SJSA1 (cell line): ENCODE measurements at regions not wholly inside any gene's neighbourhood (a gene's known extent, or its start where the extent isn't known, plus 50 kb on each side); places are given as distances from the start of the nearest gene placed in this dataset.
"Not testable (repeated sequence)": the region's sequence is repeated elsewhere in the genome, so short reads cannot be mapped to it uniquely, and the experiment has no call there.

Source experiments
- DNase-seq, 2 experiments: peaks; one replicate each; pipeline ENCODE4 v3.0.0-alpha.2; 2015 to 2020; ENCODE audit warnings: low spot score in 2 of 2, low read depth in 1 of 2
- H3K27ac ChIP-seq: fragments of 250-450 bp; sonication (Bioruptor Pico); 2 replicates; pipeline ENCODE4 v1.5.1; 2020; ENCODE audit warnings: mild to moderate bottlenecking, moderate library complexity
- H3K27me3 ChIP-seq: fragments of 250-450 bp; sonication (Bioruptor Pico); replicated peaks from 2 replicates; pipeline ENCODE4 v1.5.1; 2020; ENCODE audit warnings: mild to moderate bottlenecking, moderate library complexity
- H3K36me3 ChIP-seq: fragments of 250-450 bp; sonication (Bioruptor Pico); 2 replicates; pipeline ENCODE4 v1.5.1; 2020; ENCODE audit warnings: mild to moderate bottlenecking
- H3K4me1 ChIP-seq: fragments of 250-450 bp; sonication (Bioruptor Pico); replicated peaks from 2 replicates; pipeline ENCODE4 v1.6.1; 2021; ENCODE audit warnings: mild to moderate bottlenecking
- H3K4me3 ChIP-seq: fragments of 250-450 bp; sonication (Bioruptor Pico); 2 replicates; pipeline ENCODE4 v1.5.1; 2020; ENCODE audit warnings: mild to moderate bottlenecking
- H3K9me3 ChIP-seq: fragments of 250-450 bp; sonication (Bioruptor Pico); replicated peaks from 2 replicates; pipeline ENCODE4 v1.5.1; 2020; ENCODE audit warnings: mild to moderate bottlenecking

GRCh38 chr3:158936530-158937113, 134.8 kb downstream of the MFSD1 start:
- DNase-seq = no peak
- no peak overlapping the region for H3K27ac ChIP-seq
- H3K27me3 ChIP-seq = no peaks in the 10 kb centered on the region
- no peaks in the 10 kb centered on the region for H3K36me3 ChIP-seq
- H3K9me3 ChIP-seq = no peaks in the 10 kb centered on the region
- H3K4me1 ChIP-seq = no peaks in the 10 kb centered on the region
- H3K4me3 ChIP-seq = no peak overlapping the region

GRCh38 chr3:158950178-158950901, 148.5 kb downstream of the MFSD1 start:
- no peak for DNase-seq
- no peaks in the 10 kb centered on the region; the same call in 1 of the 2 replicates for H3K27me3 ChIP-seq
- no peaks in the 10 kb centered on the region for H3K4me1 ChIP-seq
- H3K27ac ChIP-seq = no peak overlapping the region
- no peaks in the 10 kb centered on the region; the same call in 1 of the 2 replicates for H3K9me3 ChIP-seq
- no peak overlapping the region for H3K4me3 ChIP-seq
- no peaks in the 10 kb centered on the region for H3K36me3 ChIP-seq

- no peaks in the 10 kb centered on the region; the same call in 1 of the 2 replicates for H3K27me3 ChIP-seq
- H3K27ac ChIP-seq = no peak overlapping the region
- H3K9me3 ChIP-seq = no peaks in the 10 kb centered on the region; the same call in 1 of the 2 replicates
- no peaks in the 10 kb centered on the region for H3K36me3 ChIP-seq
- no peak overlapping the region for H3K4me3 ChIP-seq
- no peaks in the 10 kb centered on the region for H3K4me1 ChIP-seq
- no peak for DNase-seq
Measured at GRCh38 chr3:158953131-158953530, 151.3 kb downstream of the MFSD1 start.

- H3K4me3 ChIP-seq = no peak overlapping the region
- DNase-seq = no peak
- no peaks in the 10 kb centered on the region; the same call in 1 of the 2 replicates for H3K27me3 ChIP-seq
- no peak overlapping the region for H3K27ac ChIP-seq
- no peaks in the 10 kb centered on the region; the same call in 1 of the 2 replicates for H3K9me3 ChIP-seq
- no peaks in the 10 kb centered on the region for H3K4me1 ChIP-seq
- no peaks in the 10 kb centered on the region for H3K36me3 ChIP-seq
Measured at GRCh38 chr3:158954420-158954819, 152.6 kb downstream of the MFSD1 start.

GRCh38 chr3:158957777-158958176, 155.9 kb downstream of the MFSD1 start:
- H3K27ac ChIP-seq, DNase-seq, H3K4me3 ChIP-seq, H3K4me1 ChIP-seq, H3K9me3 ChIP-seq, H3K36me3 ChIP-seq, H3K27me3 ChIP-seq: not testable (repeated sequence)

- no peaks in the 10 kb centered on the region for H3K36me3 ChIP-seq
- DNase-seq = no peak
- H3K27me3 ChIP-seq = no peaks in the 10 kb centered on the region
- H3K9me3 ChIP-seq = no peaks in the 10 kb centered on the region; the same call in 1 of the 2 replicates
- H3K4me1 ChIP-seq = no peaks in the 10 kb centered on the region
- no peak overlapping the region for H3K27ac ChIP-seq
- H3K4me3 ChIP-seq = no peak overlapping the region
Measured at GRCh38 chr3:158958873-158959272, 157.0 kb downstream of the MFSD1 start.

GRCh38 chr3:158961471-158961870, 159.6 kb downstream of the MFSD1 start:
- Histone ChIP-seq H3K4me3 (no peak overlapping the region), H3K27ac (no peak overlapping the region)

GRCh38 chr3:158961911-158962310, 160.1 kb downstream of the MFSD1 start:
- no peaks in the 10 kb centered on the region for H3K4me1 ChIP-seq
- H3K27me3 ChIP-seq = no peaks in the 10 kb centered on the region
- no peak for DNase-seq
- H3K27ac ChIP-seq = no peak overlapping the region
- no peaks in the 10 kb centered on the region for H3K9me3 ChIP-seq
- no peaks in the 10 kb centered on the region for H3K36me3 ChIP-seq
- H3K4me3 ChIP-seq = no peak overlapping the region

More at GRCh38 chr3:158961471-158961870, 159.6 kb downstream of the MFSD1 start:
- no peaks in the 10 kb centered on the region for H3K9me3 ChIP-seq
- no peak for DNase-seq
- no peaks in the 10 kb centered on the region for H3K27me3 ChIP-seq
- H3K36me3 ChIP-seq = no peaks in the 10 kb centered on the region
- H3K4me1 ChIP-seq = no peaks in the 10 kb centered on the region

- no peak overlapping the region for H3K27ac ChIP-seq
- H3K36me3 ChIP-seq = no peaks in the 10 kb centered on the region
- H3K4me3 ChIP-seq = no peak overlapping the region
- H3K9me3 ChIP-seq = no peaks in the 10 kb centered on the region
- no peaks in the 10 kb centered on the region for H3K27me3 ChIP-seq
- no peak for DNase-seq
- H3K4me1 ChIP-seq = no peaks in the 10 kb centered on the region
Measured at GRCh38 chr3:158970006-158970405, 168.2 kb downstream of the MFSD1 start.

GRCh38 chr3:158974904-158975303, 173.1 kb downstream of the MFSD1 start:
- Histone ChIP-seq H3K9me3 (no peaks in the 10 kb centered on the region), H3K4me1 (no peaks in the 10 kb centered on the region), H3K36me3 (no peaks in the 10 kb centered on the region), H3K27ac (no peak overlapping the region), H3K27me3 (0 out of 2 replicates have a peak, but pooled peaks cover 5% of the 10 kb centered on the region), H3K4me3 (no peak overlapping the region)
- no peak for DNase-seq

- no peak overlapping the region for H3K4me3 ChIP-seq
- H3K27ac ChIP-seq = no peak overlapping the region
- 0 out of 2 replicates have a peak, but pooled peaks cover 5% of the 10 kb centered on the region for H3K27me3 ChIP-seq
- no peaks in the 10 kb centered on the region for H3K4me1 ChIP-seq
- no peaks in the 10 kb centered on the region for H3K36me3 ChIP-seq
- H3K9me3 ChIP-seq = no peaks in the 10 kb centered on the region
- DNase-seq = no peak
Measured at GRCh38 chr3:158976966-158977365, 175.1 kb downstream of the MFSD1 start.

GRCh38 chr3:158977497-158977896, 175.6 kb downstream of the MFSD1 start:
- Histone ChIP-seq H3K36me3 (no peaks in the 10 kb centered on the region), H3K27me3 (0 out of 2 replicates have a peak, but pooled peaks cover 5% of the 10 kb centered on the region), H3K27ac (no peak overlapping the region), H3K4me3 (no peak overlapping the region), H3K4me1 (no peaks in the 10 kb centered on the region), H3K9me3 (no peaks in the 10 kb centered on the region)
- DNase-seq = no peak

- Histone ChIP-seq H3K4me3 (no peak overlapping the region), H3K36me3 (no peaks in the 10 kb centered on the region), H3K27me3 (no peaks in the 10 kb centered on the region), H3K9me3 (no peaks in the 10 kb centered on the region), H3K4me1 (no peaks in the 10 kb centered on the region), H3K27ac (no peak overlapping the region)
- no peak for DNase-seq
Measured at GRCh38 chr3:158983216-158984099, 181.6 kb downstream of the MFSD1 start.
